Vagina (tissue), 2 donors: ENCODE measurements at regions not wholly inside any gene's neighbourhood (a gene's known extent, or its start where the extent isn't known, plus 50 kb on each side); places are given as distances from the start of the nearest gene placed in this dataset.
"Not testable (repeated sequence)": the region's sequence is repeated elsewhere in the genome, so short reads cannot be mapped to it uniquely, and the experiment has no call there.

ENCODE experiments used
- DNase-seq, 2 donors: peaks; one replicate each; pipeline ENCODE4 v3.0.0-alpha.2; 2017; ENCODE audit errors: extremely low spot score in 2 of 2
- H3K27ac ChIP-seq: fragments of 200-600 bp; sonication (generic); one replicate; pipeline ENCODE4 v1.5.1; 2019
- H3K27me3 ChIP-seq: fragments of 200-600 bp; sonication (generic); one replicate; pipeline ENCODE4 v1.5.1; 2019
- H3K36me3 ChIP-seq, 2 donors: fragments of 200-600 bp; sonication (generic); one replicate each; pipeline ENCODE4 v1.5.1; 2017 to 2019
- H3K4me1 ChIP-seq: fragments of 200-600 bp; sonication (generic); one replicate; pipeline ENCODE4 v1.5.1; 2019
- H3K4me3 ChIP-seq, 2 donors: fragments of 200-600 bp; sonication (generic); 1 replicate in 1 of 2; 2 replicates in 1 of 2; pipeline ENCODE4 v1.5.1; 2016 to 2019
- H3K9me3 ChIP-seq: fragments of 200-600 bp; sonication (generic); one replicate; pipeline ENCODE4 v1.5.1; 2019
- CTCF ChIP-seq, 3 experiments: fragments of 450-650 bp in 2 of 3; fragments of 200-600 bp in 1 of 3; sonication (generic) in 1 of 3; IDR thresholded peaks; one replicate each; pipeline ENCODE4 v1.5.1; 2017 to 2019; ENCODE audit warnings: antibody characterized with exemption in 3 of 3, mild to moderate bottlenecking in 2 of 3, moderate library complexity in 2 of 3
- POLR2A ChIP-seq, 2 donors: fragments of 450-650 bp; IDR thresholded peaks; one replicate each; pipeline ENCODE4 v1.6.1; 2017; ENCODE audit warnings: antibody characterized with exemption in 2 of 2, mild to moderate bottlenecking in 2 of 2, moderate library complexity in 2 of 2
- POLR2AphosphoS5 ChIP-seq, 2 donors: sonication (generic); formaldehyde crosslinking; IDR thresholded peaks; one replicate each; pipeline ENCODE4 v1.9.0; 2017; ENCODE audit warnings: antibody characterized with exemption in 2 of 2, mild to moderate bottlenecking in 2 of 2, low read depth in 1 of 2; ENCODE audit not compliant: insufficient read depth in 1 of 2
- intact Hi-C: fragments of 100-400 bp; cut with DNase I; formaldehyde crosslinking; loops from one replicate; pipeline ENCODE4 v1.15.1; 2023

DNA sequence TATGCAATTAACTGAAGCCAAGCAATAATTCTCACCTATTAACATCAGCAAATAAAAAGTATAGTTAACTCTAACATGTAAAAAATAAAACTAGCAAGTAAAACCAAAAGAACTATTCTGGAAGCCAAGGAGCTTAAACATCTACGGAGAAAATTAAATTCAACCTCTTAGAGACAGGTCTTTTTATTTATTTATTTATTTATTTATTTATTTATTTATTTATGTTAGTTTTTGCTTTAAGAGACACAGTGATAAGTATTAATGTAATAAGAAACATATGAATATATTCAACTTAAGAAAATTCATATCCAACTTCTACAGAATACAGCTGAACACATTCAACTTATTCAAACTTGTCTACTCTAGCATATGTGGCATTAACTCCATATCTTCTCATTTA is 472.1 kb upstream of the IZUMO3 start:
- Histone ChIP-seq H3K9me3 (no peaks in the 10 kb centered on the region), H3K27ac (no peak overlapping the region), H3K36me3 (no peaks in the 10 kb centered on the region), H3K4me1 (no peaks in the 10 kb centered on the region), H3K4me3 (no peak overlapping the region), H3K27me3 (no peaks in the 10 kb centered on the region)
- TF ChIP-seq POLR2A (IDR thresholded peaks at IDR 0.05) (no peak), POLR2AphosphoS5 (IDR thresholded peaks at IDR 0.05; ENCODE audit: insufficient read depth in 1 of 2, low read depth in 1 of 2) (no peak), CTCF (IDR thresholded peaks at IDR 0.05) (no peak)
- DNase-seq, result no peak
- intact Hi-C loops, result no loop called here

DNA sequence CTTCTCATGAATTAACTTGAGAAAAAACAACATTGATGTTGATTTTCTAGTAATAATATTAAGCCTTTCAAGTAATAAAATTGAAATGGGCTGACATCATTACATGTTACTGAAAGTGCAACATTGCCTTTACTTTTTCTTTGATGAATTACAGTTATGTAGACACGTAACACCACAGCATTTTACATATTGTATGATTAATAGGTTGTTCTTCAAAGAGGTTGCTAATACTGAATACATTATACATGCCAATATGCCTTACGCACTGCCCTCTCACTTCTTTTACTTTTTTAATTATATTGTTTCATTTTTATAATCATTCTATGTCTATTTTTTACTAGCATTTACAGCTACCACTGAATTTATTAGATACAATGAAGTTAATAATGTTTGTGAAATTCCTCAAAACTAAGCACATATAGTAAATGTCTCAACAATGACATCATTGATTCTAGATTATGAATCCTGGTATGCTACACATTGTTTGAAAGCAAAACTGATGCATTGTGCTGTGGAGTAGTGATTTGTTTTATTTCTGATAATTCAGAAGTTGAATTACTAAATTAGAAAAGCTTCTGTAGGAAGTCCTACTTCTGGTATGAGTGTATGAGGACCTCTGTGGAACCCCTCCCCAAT is 464.4 kb upstream of the IZUMO3 start:
- no peak overlapping the region for H3K4me3 ChIP-seq
- H3K27me3 ChIP-seq, result no peaks in the 10 kb centered on the region
- no peak for DNase-seq
- no peak overlapping the region for H3K27ac ChIP-seq
- H3K36me3 ChIP-seq, result no peaks in the 10 kb centered on the region
- TF ChIP-seq POLR2AphosphoS5 (IDR thresholded peaks at IDR 0.05; ENCODE audit: insufficient read depth in 1 of 2, low read depth in 1 of 2), result no peak
- TF ChIP-seq CTCF (IDR thresholded peaks at IDR 0.05), result no peak
- no peak for TF ChIP-seq POLR2A (IDR thresholded peaks at IDR 0.05)
- intact Hi-C loops, result no loop called here
- no peaks in the 10 kb centered on the region for H3K4me1 ChIP-seq
- H3K9me3 ChIP-seq, result no peaks in the 10 kb centered on the region

- no peak for TF ChIP-seq POLR2AphosphoS5 (IDR thresholded peaks at IDR 0.05; ENCODE audit: insufficient read depth in 1 of 2, low read depth in 1 of 2)
- no peak for TF ChIP-seq POLR2A (IDR thresholded peaks at IDR 0.05)
- no peak for TF ChIP-seq CTCF (IDR thresholded peaks at IDR 0.05)
- Histone ChIP-seq H3K36me3 (no peaks in the 10 kb centered on the region), H3K4me3 (no peak overlapping the region), H3K4me1 (no peaks in the 10 kb centered on the region), H3K27ac (no peak overlapping the region), H3K27me3 (no peaks in the 10 kb centered on the region), H3K9me3 (no peaks in the 10 kb centered on the region)
- DNase-seq, result no peak
- intact Hi-C loops, result no loop called here
Measured at GRCh38 chr9:25003686-25004085, 458.0 kb upstream of the IZUMO3 start.

DNA sequence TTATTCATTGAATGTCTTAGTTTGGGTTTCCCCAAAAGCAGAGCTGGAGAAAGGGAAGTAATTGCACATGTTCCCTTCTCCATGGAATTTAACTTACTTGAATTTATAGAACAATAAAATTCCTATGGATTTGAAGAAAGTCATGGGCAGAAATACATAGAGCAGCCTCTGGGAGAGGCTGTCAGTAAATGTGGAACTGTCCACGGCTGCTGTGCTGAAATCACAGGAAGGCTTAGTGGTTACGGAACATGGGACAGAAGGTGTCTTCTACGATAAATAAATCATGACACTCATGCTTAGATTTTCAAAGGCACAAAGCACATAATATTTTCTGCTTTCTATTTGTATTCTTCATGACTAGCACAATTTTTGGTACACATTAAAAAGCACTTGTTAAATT is 440.6 kb upstream of the IZUMO3 start:
- Histone ChIP-seq H3K4me3 (no peak overlapping the region), H3K27me3 (no peaks in the 10 kb centered on the region), H3K4me1 (no peaks in the 10 kb centered on the region), H3K36me3 (no peaks in the 10 kb centered on the region), H3K27ac (no peak overlapping the region), H3K9me3 (no peaks in the 10 kb centered on the region)
- DNase-seq, result no peak
- intact Hi-C loops, result no loop called here
- TF ChIP-seq POLR2AphosphoS5 (IDR thresholded peaks at IDR 0.05; ENCODE audit: insufficient read depth in 1 of 2, low read depth in 1 of 2) (no peak), POLR2A (IDR thresholded peaks at IDR 0.05) (no peak), CTCF (IDR thresholded peaks at IDR 0.05) (no peak)

DNA sequence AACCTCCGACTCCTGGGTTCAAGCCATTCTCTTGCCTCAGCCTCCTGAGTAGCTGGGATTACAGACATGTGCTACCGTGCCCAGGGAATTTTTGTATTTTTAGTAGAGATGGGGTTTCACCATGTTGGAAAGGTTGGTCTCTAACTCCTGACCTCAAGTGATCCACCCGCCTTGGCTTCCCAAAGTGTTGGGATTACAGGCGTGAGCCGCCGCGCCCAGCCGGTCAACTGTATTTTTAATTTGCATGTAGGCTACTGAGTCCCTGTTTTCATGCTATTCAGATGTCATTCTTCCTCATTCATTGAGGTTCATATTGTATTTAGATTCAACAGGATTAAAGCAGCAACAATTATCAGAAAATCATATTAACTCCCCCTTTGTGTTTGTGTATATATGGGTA is 425.1 kb upstream of the IZUMO3 start:
- intact Hi-C loops, H3K27me3 ChIP-seq, H3K4me1 ChIP-seq, DNase-seq, H3K9me3 ChIP-seq, H3K4me3 ChIP-seq, H3K36me3 ChIP-seq, H3K27ac ChIP-seq: not testable (repeated sequence)
